ENCODE measurements at regions not wholly inside any gene's neighbourhood (a gene's known extent, or its start where the extent isn't known, plus 50 kb on each side); places are given as distances from the start of the nearest gene placed in this dataset.

DNA sequence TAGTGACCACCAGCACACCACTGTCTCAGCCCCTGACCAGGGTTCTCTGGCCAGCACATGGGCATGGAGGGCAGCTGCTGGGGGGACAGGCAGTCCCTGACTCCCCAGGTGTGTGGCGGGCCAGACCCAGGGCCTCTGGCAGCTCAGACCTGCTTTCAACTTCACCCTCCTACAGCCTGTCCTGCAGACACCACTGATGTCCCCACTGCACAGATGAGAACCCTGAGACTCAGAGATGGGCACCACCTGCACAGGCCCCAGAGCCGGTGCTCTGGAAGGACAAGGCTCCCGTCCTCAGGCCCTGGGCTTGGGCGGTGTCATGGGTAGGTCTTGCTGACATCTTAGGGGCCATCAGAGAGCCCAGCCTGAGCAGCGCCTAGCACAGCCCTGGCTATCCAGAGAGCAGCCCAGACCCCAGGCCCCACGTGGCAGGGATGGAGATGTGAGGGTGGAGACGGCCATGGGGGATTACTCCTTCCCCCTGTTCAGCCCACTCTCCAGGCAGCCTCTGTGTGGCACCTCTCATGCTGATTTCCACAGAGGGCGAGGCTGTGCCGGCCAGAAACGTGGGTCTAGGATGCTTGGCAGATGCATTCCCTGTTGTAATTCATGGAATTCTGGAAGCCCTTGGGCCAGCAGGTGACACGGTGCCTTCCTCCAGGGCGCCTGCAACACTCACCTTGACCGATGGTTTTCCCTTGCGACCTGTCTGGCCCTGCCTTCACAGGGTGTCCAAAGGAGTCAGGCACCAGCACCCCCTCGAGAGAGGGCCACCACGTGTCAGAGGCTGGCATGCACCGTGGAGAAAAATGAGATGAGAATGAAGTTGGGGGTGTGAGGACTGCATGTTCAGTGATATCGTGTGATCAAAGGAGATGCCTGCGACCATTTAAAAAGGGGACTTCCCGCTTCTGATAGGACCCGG is 61.2 kb upstream of the GLI2 start:
- FAIRE-seq: no peak
- DNase-seq (ENCODE audit: insufficient read length, low spot score): no peak
- no peak for TF ChIP-seq TAF1 (IDR thresholded peaks at IDR 0.05; ENCODE audit: low read depth, low read length)
- TF ChIP-seq PAX5 (IDR thresholded peaks at IDR 0.05; ENCODE audit: insufficient read depth, low read length, severe bottlenecking): no peak
- no peak for TF ChIP-seq SPI1 (IDR thresholded peaks at IDR 0.05; ENCODE audit: low read depth, low read length)
- TF ChIP-seq POLR2A (IDR thresholded peaks at IDR 0.05; ENCODE audit: low read depth, low read length): no peak
- TF ChIP-seq POLR2AphosphoS5 (IDR thresholded peaks at IDR 0.05; ENCODE audit: low read depth, low read length): no peak
- TF ChIP-seq POU2F2 (IDR thresholded peaks at IDR 0.05; ENCODE audit: low read depth, low read length): no peak

DNA sequence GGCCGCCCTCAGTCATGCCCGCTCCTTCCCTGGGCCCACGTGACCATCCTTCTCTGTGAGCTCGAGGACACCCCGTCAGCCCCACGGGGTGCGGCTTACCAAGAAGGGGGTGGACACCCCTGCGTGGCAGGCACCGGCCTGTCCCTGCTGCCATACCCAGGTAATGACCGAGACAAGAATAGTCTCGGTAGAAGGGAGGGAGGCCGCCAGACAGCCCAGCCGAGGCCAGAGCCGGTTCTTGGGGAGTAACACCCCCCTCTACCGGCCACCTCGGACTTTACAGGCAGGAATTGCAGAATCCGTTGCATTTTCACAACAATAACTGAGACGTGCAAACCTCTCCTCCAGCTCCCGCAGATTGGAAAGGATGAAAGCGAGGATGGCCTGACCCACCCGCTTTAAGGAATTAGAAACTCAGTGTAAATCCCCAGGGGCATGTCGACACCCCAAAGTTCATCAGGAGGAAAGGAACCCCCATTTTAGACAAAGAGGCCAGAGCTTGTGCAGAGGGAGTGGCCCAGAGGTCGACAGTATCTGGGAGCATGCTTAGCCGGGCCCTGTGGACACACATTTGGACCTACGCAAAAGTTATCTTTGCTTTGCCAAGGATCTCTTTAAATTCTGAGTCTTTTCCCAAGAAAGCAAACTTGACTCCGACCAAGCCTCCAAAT is 60.1 kb upstream of the GLI2 start:
- TF ChIP-seq POU2F2 (IDR thresholded peaks at IDR 0.05; ENCODE audit: low read depth, low read length): no peak
- TF ChIP-seq POLR2A (IDR thresholded peaks at IDR 0.05; ENCODE audit: low read depth, low read length): no peak
- no peak for TF ChIP-seq TAF1 (IDR thresholded peaks at IDR 0.05; ENCODE audit: low read depth, low read length)
- no peak for TF ChIP-seq PAX5 (IDR thresholded peaks at IDR 0.05; ENCODE audit: insufficient read depth, low read length, severe bottlenecking)
- no peak for TF ChIP-seq SPI1 (IDR thresholded peaks at IDR 0.05; ENCODE audit: low read depth, low read length)
- TF ChIP-seq POLR2AphosphoS5 (IDR thresholded peaks at IDR 0.05; ENCODE audit: low read depth, low read length): no peak
- no peak for FAIRE-seq
- peak; percentile 59 for DNase-seq (ENCODE audit: insufficient read length, low spot score)

DNA sequence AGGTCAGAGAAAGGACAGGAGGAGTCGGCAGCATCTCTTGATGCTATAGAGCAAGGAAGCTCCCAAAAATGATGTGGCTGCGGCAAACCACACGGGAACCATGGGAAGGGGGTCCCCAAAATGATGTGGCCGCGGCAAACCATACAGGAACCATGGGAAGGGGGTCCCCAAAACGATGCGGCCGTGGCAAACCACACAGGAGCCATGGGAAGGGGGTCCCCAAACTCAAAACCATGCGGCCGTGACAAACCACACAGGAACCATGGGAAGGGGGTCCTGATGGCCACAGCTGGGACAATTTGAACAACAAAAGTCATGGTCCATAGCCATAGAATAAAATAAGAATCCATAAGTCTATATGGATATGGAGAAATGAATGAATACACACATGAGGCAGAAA is 58.4 kb upstream of the GLI2 start:
- TF ChIP-seq POLR2A (IDR thresholded peaks at IDR 0.05; ENCODE audit: low read depth, low read length) (no peak), TAF1 (IDR thresholded peaks at IDR 0.05; ENCODE audit: low read depth, low read length) (no peak), SPI1 (IDR thresholded peaks at IDR 0.05; ENCODE audit: low read depth, low read length) (no peak), POLR2AphosphoS5 (IDR thresholded peaks at IDR 0.05; ENCODE audit: low read depth, low read length) (no peak), POU2F2 (IDR thresholded peaks at IDR 0.05; ENCODE audit: low read depth, low read length) (no peak), PAX5 (IDR thresholded peaks at IDR 0.05; ENCODE audit: insufficient read depth, low read length, severe bottlenecking) (no peak)
- FAIRE-seq: no peak

DNA sequence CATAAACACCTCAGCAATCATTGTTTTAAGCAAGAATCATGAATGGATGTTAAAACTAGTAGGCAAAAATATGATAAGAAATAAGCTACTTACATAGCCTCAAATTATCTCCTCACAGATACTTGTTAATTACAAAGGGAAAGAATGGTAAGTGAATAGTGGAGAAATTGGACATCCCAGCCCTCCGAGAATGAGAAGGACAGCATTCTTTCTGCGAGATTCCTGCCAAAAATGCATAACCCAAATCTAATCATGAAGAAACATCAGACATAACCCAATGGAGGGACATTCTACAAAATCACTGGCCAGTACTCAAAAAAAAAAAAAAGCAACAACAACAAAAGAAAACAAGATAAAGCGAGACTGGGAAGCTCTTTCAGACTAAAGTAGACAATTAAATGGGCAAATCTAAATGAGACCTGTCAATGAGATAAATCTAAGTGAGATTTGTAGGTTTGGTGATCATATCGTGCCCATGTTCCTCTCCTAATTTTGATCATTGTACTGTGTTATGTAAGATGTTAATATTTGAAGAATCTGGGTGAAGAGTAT is 57.9 kb upstream of the GLI2 start:
- FAIRE-seq: no peak
- TF ChIP-seq POLR2AphosphoS5 (IDR thresholded peaks at IDR 0.05; ENCODE audit: low read depth, low read length) (no peak), POLR2A (IDR thresholded peaks at IDR 0.05; ENCODE audit: low read depth, low read length) (no peak), PAX5 (IDR thresholded peaks at IDR 0.05; ENCODE audit: insufficient read depth, low read length, severe bottlenecking) (no peak), TAF1 (IDR thresholded peaks at IDR 0.05; ENCODE audit: low read depth, low read length) (no peak), SPI1 (IDR thresholded peaks at IDR 0.05; ENCODE audit: low read depth, low read length) (no peak), POU2F2 (IDR thresholded peaks at IDR 0.05; ENCODE audit: low read depth, low read length) (no peak)
- no peak for DNase-seq (ENCODE audit: insufficient read length, low spot score)

More for the DNA sequence above, 58.4 kb upstream of the GLI2 start:
- DNase-seq (ENCODE audit: insufficient read length, low spot score): no peak

DNA sequence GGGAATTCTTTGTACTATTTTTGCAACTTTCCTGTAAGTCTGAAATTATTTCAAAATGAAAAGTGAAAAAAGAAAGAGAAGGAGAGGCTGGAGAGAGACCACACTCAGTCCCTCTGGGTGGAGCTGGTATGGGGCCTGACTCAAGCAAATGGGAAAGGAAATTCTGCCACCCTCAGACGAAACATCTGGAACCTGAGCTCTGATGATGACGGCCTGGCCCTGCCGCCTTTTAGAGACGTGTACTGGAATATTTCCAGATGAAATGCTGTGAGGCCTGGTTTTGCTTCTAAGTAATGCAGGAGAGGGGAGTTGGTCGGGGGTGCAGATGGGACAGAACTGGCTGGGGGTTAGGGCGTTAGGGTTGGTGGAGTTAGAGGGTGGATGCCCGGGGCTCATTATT is 57.4 kb upstream of the GLI2 start:
- TF ChIP-seq POU2F2 (IDR thresholded peaks at IDR 0.05; ENCODE audit: low read depth, low read length) (no peak), POLR2A (IDR thresholded peaks at IDR 0.05; ENCODE audit: low read depth, low read length) (no peak), TAF1 (IDR thresholded peaks at IDR 0.05; ENCODE audit: low read depth, low read length) (no peak), SPI1 (IDR thresholded peaks at IDR 0.05; ENCODE audit: low read depth, low read length) (no peak), PAX5 (IDR thresholded peaks at IDR 0.05; ENCODE audit: insufficient read depth, low read length, severe bottlenecking) (no peak), POLR2AphosphoS5 (IDR thresholded peaks at IDR 0.05; ENCODE audit: low read depth, low read length) (no peak)
- DNase-seq (ENCODE audit: insufficient read length, low spot score) (no peak), FAIRE-seq (no peak)

DNA sequence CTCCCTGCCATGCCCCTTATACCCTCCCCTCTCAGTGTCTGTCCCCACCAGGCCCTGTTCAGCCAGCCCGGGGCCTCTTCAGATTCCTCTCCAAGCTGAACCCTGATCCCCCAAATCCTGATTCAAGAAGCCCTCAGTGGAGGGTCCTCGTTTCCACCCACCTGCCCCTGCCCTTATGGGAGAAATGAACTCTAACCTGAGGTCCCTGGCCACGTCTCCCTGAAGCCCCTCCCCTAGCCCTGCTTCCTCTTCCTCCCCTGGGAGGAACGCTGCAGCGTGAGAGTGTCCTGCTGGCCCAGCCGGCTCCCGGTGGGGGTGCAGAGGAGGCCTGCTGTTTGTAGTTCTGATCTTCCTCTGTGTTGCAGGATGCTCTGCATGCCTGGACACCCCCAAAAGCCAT is 56.7 kb upstream of the GLI2 start:
- TF ChIP-seq PAX5 (IDR thresholded peaks at IDR 0.05; ENCODE audit: insufficient read depth, low read length, severe bottlenecking) (no peak), POLR2A (IDR thresholded peaks at IDR 0.05; ENCODE audit: low read depth, low read length) (no peak), POLR2AphosphoS5 (IDR thresholded peaks at IDR 0.05; ENCODE audit: low read depth, low read length) (no peak), SPI1 (IDR thresholded peaks at IDR 0.05; ENCODE audit: low read depth, low read length) (no peak), POU2F2 (IDR thresholded peaks at IDR 0.05; ENCODE audit: low read depth, low read length) (no peak), TAF1 (IDR thresholded peaks at IDR 0.05; ENCODE audit: low read depth, low read length) (no peak)
- DNase-seq (ENCODE audit: insufficient read length, low spot score) (no peak), FAIRE-seq (no peak)

DNA sequence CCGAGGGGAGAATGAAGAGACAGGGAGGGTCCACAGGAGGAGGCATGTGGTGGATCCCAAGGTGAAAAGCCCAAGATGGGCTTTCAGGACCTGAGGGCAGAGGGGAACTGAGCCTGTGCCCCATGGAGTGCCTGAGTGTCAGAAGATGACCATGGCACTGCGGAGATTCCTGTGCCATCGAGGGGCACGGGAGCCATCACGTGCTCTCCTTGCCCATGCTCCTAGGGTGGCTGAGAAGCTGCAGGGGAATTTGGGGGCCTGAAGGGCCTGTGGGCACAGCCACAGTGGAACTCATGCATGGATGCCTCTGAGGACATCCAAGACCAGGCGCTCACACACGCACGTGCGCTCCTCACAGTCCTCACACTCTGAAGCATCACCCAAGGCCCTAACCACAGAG is 56.1 kb upstream of the GLI2 start:
- DNase-seq (ENCODE audit: insufficient read length, low spot score): no peak
- no peak for FAIRE-seq
- TF ChIP-seq POLR2AphosphoS5 (IDR thresholded peaks at IDR 0.05; ENCODE audit: low read depth, low read length) (no peak), PAX5 (IDR thresholded peaks at IDR 0.05; ENCODE audit: insufficient read depth, low read length, severe bottlenecking) (no peak), POLR2A (IDR thresholded peaks at IDR 0.05; ENCODE audit: low read depth, low read length) (no peak), SPI1 (IDR thresholded peaks at IDR 0.05; ENCODE audit: low read depth, low read length) (no peak), TAF1 (IDR thresholded peaks at IDR 0.05; ENCODE audit: low read depth, low read length) (no peak)

DNA sequence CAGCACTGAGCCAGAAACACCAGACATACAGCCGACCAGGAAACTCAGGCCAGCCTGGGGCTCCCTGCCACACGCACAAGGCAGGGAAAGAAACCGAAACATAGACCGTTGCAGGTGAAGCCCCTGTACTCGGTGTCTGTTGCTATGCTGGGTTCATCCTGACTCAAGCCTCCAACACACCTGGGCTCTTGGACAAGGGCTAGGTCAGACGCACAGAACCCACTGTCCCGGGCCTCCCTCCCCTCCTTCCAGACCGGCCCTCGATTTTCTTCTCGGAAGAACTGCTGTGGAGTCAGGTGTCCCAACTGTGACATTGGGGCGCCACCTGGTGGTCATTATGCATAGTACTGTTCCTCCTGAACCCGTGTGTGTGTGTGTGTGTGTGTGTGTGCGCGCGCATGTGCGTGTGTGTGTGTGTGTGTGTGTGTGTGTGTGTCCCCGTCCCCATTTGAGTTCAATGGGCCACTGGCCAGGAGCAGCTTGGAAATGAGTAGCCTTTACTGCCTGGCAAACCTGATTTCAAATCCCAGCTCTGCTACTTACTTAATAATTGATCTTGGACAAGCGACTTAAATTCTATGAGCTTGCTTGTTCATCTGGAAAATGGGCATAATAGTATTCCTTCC is 55.4 kb upstream of the GLI2 start:
- peak; percentile 65 for FAIRE-seq
- TF ChIP-seq SPI1 (IDR thresholded peaks at IDR 0.05; ENCODE audit: low read depth, low read length): no peak
- TF ChIP-seq TAF1 (IDR thresholded peaks at IDR 0.05; ENCODE audit: low read depth, low read length): no peak
- no peak for TF ChIP-seq PAX5 (IDR thresholded peaks at IDR 0.05; ENCODE audit: insufficient read depth, low read length, severe bottlenecking)
- no peak for TF ChIP-seq POLR2A (IDR thresholded peaks at IDR 0.05; ENCODE audit: low read depth, low read length)
- TF ChIP-seq POU2F2 (IDR thresholded peaks at IDR 0.05; ENCODE audit: low read depth, low read length): no peak
- peak; percentile 72 for DNase-seq (ENCODE audit: insufficient read length, low spot score)

DNA sequence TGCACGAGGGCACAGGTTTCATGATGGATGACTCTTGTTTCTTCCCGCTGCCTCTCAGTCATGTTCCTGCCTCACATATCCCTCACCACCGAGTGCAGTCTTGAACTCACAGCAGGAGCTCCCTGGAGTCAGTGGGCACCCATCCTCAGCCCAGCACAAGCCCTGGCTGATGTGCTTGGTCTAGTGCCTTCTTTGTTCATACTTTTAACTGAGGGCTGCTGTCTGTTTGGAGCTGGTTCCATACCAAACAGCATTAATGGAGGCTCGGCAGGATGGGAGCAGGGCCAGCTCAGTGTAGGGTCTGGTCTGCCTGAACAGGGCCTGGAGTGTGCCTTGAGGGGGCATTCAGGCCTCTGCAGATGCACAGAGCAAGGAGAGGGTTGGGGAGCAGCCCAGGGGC is 54.5 kb upstream of the GLI2 start:
- TF ChIP-seq SPI1 (IDR thresholded peaks at IDR 0.05; ENCODE audit: low read depth, low read length) (no peak), POU2F2 (IDR thresholded peaks at IDR 0.05; ENCODE audit: low read depth, low read length) (no peak), POLR2A (IDR thresholded peaks at IDR 0.05; ENCODE audit: low read depth, low read length) (no peak), POLR2AphosphoS5 (IDR thresholded peaks at IDR 0.05; ENCODE audit: low read depth, low read length) (no peak), TAF1 (IDR thresholded peaks at IDR 0.05; ENCODE audit: low read depth, low read length) (no peak), PAX5 (IDR thresholded peaks at IDR 0.05; ENCODE audit: insufficient read depth, low read length, severe bottlenecking) (no peak)
- FAIRE-seq (no peak), DNase-seq (ENCODE audit: insufficient read length, low spot score) (no peak)

Data from GM12891 (cell line).